A673 (cell line): ENCODE measurements at regions not wholly inside any gene's neighbourhood (a gene's known extent, or its start where the extent isn't known, plus 50 kb on each side); places are given as distances from the start of the nearest gene placed in this dataset.

Experiments
- EZH2 ChIP-seq: fragments of 200-600 bp; sonication (generic); IDR thresholded peaks from 2 replicates; pipeline ENCODE4 v1.6.1; 2017; ENCODE audit warnings: borderline replicate concordance, low read depth, mild to moderate bottlenecking, mixed read lengths, antibody characterized with exemption, low read length; ENCODE audit not compliant: poor library complexity, severe bottlenecking
- TF ChIP-seq, protein P1 (sequence below): fragments of 300-800, 200-600 bp; sonication (generic); conservative IDR thresholded peaks from 2 replicates; pipeline ENCODE4 v1.5.1; 2017; ENCODE audit warnings: low read depth, mild to moderate bottlenecking, antibody characterized with exemption, low read length, moderate library complexity, mixed read lengths

DNA sequence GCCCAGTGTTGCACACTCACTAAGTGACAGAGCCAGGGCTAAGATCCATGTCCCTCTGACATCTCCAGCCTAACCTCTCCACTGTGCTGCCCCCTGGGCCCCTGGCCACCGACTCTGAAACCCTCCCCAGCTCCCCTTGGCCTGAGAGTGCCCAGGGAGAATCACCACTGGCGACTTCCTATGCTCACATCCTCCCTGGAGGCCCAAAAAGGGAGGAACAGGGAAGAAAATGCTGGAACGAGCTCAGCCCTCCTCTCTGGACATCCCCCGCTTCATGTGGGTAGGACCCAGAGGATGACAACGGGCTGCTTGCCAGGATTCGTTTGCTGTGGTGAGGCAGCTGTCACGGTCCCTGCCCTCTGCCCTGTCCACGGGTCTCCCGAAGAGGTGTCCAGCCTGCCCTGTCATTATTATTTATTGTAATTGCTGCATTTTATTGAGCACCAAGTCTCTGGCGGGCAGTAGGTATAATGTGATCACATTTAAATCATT is 153.5 kb upstream of the RPL38 start:
- TF ChIP-seq, protein P1, sequence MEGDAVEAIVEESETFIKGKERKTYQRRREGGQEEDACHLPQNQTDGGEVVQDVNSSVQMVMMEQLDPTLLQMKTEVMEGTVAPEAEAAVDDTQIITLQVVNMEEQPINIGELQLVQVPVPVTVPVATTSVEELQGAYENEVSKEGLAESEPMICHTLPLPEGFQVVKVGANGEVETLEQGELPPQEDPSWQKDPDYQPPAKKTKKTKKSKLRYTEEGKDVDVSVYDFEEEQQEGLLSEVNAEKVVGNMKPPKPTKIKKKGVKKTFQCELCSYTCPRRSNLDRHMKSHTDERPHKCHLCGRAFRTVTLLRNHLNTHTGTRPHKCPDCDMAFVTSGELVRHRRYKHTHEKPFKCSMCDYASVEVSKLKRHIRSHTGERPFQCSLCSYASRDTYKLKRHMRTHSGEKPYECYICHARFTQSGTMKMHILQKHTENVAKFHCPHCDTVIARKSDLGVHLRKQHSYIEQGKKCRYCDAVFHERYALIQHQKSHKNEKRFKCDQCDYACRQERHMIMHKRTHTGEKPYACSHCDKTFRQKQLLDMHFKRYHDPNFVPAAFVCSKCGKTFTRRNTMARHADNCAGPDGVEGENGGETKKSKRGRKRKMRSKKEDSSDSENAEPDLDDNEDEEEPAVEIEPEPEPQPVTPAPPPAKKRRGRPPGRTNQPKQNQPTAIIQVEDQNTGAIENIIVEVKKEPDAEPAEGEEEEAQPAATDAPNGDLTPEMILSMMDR = no peak
- TF ChIP-seq EZH2 = no peak
